ENCODE measurements at regions not wholly inside any gene's neighbourhood (a gene's known extent, or its start where the extent isn't known, plus 50 kb on each side); places are given as distances from the start of the nearest gene placed in this dataset.

- no peak for TF ChIP-seq ZNF274 (IDR thresholded peaks at IDR 0.05; ENCODE audit: borderline replicate concordance, extremely low read depth, low read length)
- TF ChIP-seq CTCF (IDR thresholded peaks at IDR 0.05; ENCODE audit: control extremely low read depth in 1 of 3, insufficient read depth in 1 of 3, low read depth in 1 of 3, low read length in 3 of 3), result no peak
- no peak for TF ChIP-seq RBBP5 (IDR thresholded peaks at IDR 0.05; ENCODE audit: borderline replicate concordance, low read depth, low read length)
- TF ChIP-seq TAF7 (optimal IDR thresholded peaks at IDR 0.05; ENCODE audit: borderline replicate concordance, low read depth, low read length), result no peak
- no peak for TF ChIP-seq RFX5 (IDR thresholded peaks at IDR 0.05; ENCODE audit: borderline replicate concordance, low read depth, low read length)
- no peak for TF ChIP-seq EZH2 (IDR thresholded peaks at IDR 0.05; ENCODE audit: low read depth, low read length, severe bottlenecking)
- no peak for TF ChIP-seq CREB1 (IDR thresholded peaks at IDR 0.05)
These were observed 181.0 kb downstream of the UACA start (continued) for GRCh38 chr15:70582143-70582945.

All from H1 (cell line).